Trophoblast cell (in vitro differentiated cells and primary cell): ENCODE measurements at regions not wholly inside any gene's neighbourhood (a gene's known extent, or its start where the extent isn't known, plus 50 kb on each side); places are given as distances from the start of the nearest gene placed in this dataset.

Source experiments
- DNase-seq, 2 donors: peaks; one replicate each; pipeline ENCODE4 v3.0.0-alpha.2; 2016
- H2AFZ ChIP-seq: 2 replicates; pipeline ENCODE4 v1.6.1; 2013; ENCODE audit warnings: low read length, moderate library complexity, mild to moderate bottlenecking; ENCODE audit not compliant: insufficient read depth, poor library complexity
- H2AK5ac ChIP-seq: 2 replicates; pipeline ENCODE4 v1.6.1; 2013; ENCODE audit warnings: mild to moderate bottlenecking, low read length
- H2BK120ac ChIP-seq: 2 replicates; pipeline ENCODE4 v1.6.1; 2013; ENCODE audit warnings: low read length, mild to moderate bottlenecking, moderate library complexity; ENCODE audit not compliant: insufficient read depth, poor library complexity
- H2BK12ac ChIP-seq: 2 replicates; pipeline ENCODE4 v1.6.1; 2013; ENCODE audit warnings: mild to moderate bottlenecking, low read length, moderate library complexity
- H2BK5ac ChIP-seq: 2 replicates; pipeline ENCODE4 v1.6.1; 2013; ENCODE audit warnings: low read length, low read depth, moderate library complexity, mild to moderate bottlenecking; ENCODE audit not compliant: poor library complexity
- H3K14ac ChIP-seq: 2 replicates; pipeline ENCODE4 v1.6.1; 2013; ENCODE audit warnings: mild to moderate bottlenecking, low read length
- H3K18ac ChIP-seq: 2 replicates; pipeline ENCODE4 v1.6.1; 2013; ENCODE audit warnings: mild to moderate bottlenecking, low read length
- H3K23ac ChIP-seq: 2 replicates; pipeline ENCODE4 v1.6.1; 2013; ENCODE audit warnings: low read length
- H3K27ac ChIP-seq: 2 replicates; pipeline ENCODE4 v1.5.1; 2013; ENCODE audit warnings: low read depth, mild to moderate bottlenecking, inconsistent platforms, low read length, moderate library complexity
- H3K27me3 ChIP-seq: 2 replicates; pipeline ENCODE4 v1.6.1; 2013; ENCODE audit warnings: inconsistent platforms, mild to moderate bottlenecking, low read length, moderate library complexity; ENCODE audit not compliant: insufficient read depth
- H3K36me3 ChIP-seq, 2 experiments: 1 replicate in 1 of 2; 2 replicates in 1 of 2; pipeline ENCODE4 v1.6.1; 2013; ENCODE audit warnings: low read length in 2 of 2, mild to moderate bottlenecking in 2 of 2, moderate library complexity in 1 of 2; ENCODE audit not compliant: insufficient read depth in 2 of 2, control insufficient read depth in 1 of 2
- H3K4ac ChIP-seq: 2 replicates; pipeline ENCODE4 v1.6.1; 2013; ENCODE audit warnings: low read depth, mild to moderate bottlenecking, low read length, moderate library complexity
- H3K4me1 ChIP-seq, 2 experiments: 1 replicate in 1 of 2; 2 replicates in 1 of 2; pipeline ENCODE4 v1.6.1; 2013; ENCODE audit warnings: low read length in 2 of 2, mild to moderate bottlenecking in 2 of 2, moderate library complexity in 1 of 2; ENCODE audit not compliant: insufficient read depth in 2 of 2, control insufficient read depth in 1 of 2
- H3K4me2 ChIP-seq: 2 replicates; pipeline ENCODE4 v1.6.1; 2013; ENCODE audit warnings: inconsistent platforms, mild to moderate bottlenecking, low read length, moderate library complexity
- H3K4me3 ChIP-seq: 2 replicates; pipeline ENCODE4 v1.5.1; 2013; ENCODE audit warnings: mild to moderate bottlenecking, low read depth, low read length, inconsistent platforms
- H3K79me1 ChIP-seq: one replicate; pipeline ENCODE4 v1.6.1; 2013; ENCODE audit warnings: low read length
- H3K79me2 ChIP-seq: 2 replicates; pipeline ENCODE4 v1.6.1; 2013; ENCODE audit warnings: low read length, mild to moderate bottlenecking; ENCODE audit not compliant: control insufficient read depth, insufficient read depth, poor library complexity
- H3K9ac ChIP-seq: 2 replicates; pipeline ENCODE4 v1.6.1; 2013; ENCODE audit warnings: mild to moderate bottlenecking, low read length
- H3K9me3 ChIP-seq: 2 replicates; pipeline ENCODE4 v1.6.1; 2013; ENCODE audit warnings: low read depth, mild to moderate bottlenecking, control low read depth, inconsistent platforms, low read length; ENCODE audit not compliant: insufficient read depth
- H4K12ac ChIP-seq: 2 replicates; pipeline ENCODE4 v1.6.1; 2013; ENCODE audit warnings: low read depth, mild to moderate bottlenecking, low read length, moderate library complexity
- H4K8ac ChIP-seq: 2 replicates; pipeline ENCODE4 v1.6.1; 2013; ENCODE audit warnings: low read depth, mild to moderate bottlenecking, low read length, moderate library complexity
- H4K91ac ChIP-seq: one replicate; pipeline ENCODE4 v1.6.1; 2013; ENCODE audit warnings: low read depth, mild to moderate bottlenecking, low read length, moderate library complexity
- WGBS: extraction: QIAGEN DNeasy Blood & Tissue Kit; methylation state at CpG from one replicate; pipeline ENCODE4 v1.1.7; 2013; ENCODE audit warnings: missing lambda C conversion rate; ENCODE audit not compliant: insufficient read length, insufficient coverage; ENCODE audit errors: extremely low coverage; 5-methylcytosine and 5-hydroxymethylcytosine counted together

DNA sequence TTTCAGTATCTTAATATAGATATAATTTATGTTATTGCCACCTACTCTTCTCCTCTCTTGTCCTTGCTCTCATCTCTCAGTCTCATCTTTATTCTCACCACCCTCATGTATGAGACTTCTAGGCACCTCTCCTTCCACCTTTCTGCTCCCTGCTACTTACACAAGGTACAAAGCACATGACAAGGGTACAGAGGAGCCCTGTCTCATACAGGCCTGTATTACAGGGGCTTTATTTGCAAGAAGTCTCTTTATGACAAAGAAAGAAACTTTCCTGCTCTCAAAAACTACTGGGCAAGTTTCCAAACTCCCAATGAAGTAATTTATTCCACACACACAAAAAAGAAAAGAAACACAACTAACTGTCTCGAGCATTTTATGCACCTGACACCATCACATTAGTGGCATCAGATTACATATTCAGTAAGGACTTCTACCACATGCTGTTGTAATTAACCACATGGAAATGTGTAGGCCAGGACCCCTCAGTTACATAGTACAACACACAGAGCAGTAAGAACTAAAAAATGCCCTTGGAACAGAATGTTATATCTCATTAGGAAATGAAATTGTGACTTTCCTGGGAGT is 253.1 kb downstream of the FZD1 start:
- Histone ChIP-seq H3K4me2 (no peak overlapping the region), H3K9ac (no peak overlapping the region)
- no peak for DNase-seq

GRCh38 chr7:91518058-91518457 is 253.8 kb downstream of the FZD1 start:
- Histone ChIP-seq H2BK120ac (no peak overlapping the region), H4K8ac (no peak overlapping the region), H3K9me3 (no peaks in the 10 kb centered on the region), H3K4me1 (peaks cover 2 to 3% of the 10 kb centered on the region in 2 experiments), H3K4me2 (no peak overlapping the region), H3K4ac (no peak overlapping the region), H3K18ac (no peak overlapping the region), H2AK5ac (no peak overlapping the region), H3K23ac (no peak overlapping the region), H4K12ac (no peak overlapping the region), H3K14ac (no peak overlapping the region), H4K91ac (no peak overlapping the region), H2BK12ac (no peak overlapping the region), H3K4me3 (no peak overlapping the region), H3K27ac (no peak overlapping the region), H3K9ac (no peak overlapping the region), H3K79me1 (no peaks in the 10 kb centered on the region), H2AFZ (no peak overlapping the region), H3K79me2 (no peaks in the 10 kb centered on the region), H2BK5ac (no peak overlapping the region), H3K36me3 (no peaks in the 10 kb centered on the region), H3K27me3 (no peaks in the 10 kb centered on the region)
- no CpG with 5 or more reads among the region's 1 CpG for WGBS
- DNase-seq, result no peak

More for the DNA sequence above, 253.1 kb downstream of the FZD1 start:
- Histone ChIP-seq H2BK5ac (no peak overlapping the region), H3K4me3 (no peak overlapping the region), H3K9me3 (no peaks in the 10 kb centered on the region), H4K91ac (no peak overlapping the region), H3K23ac (no peak overlapping the region), H3K79me1 (no peaks in the 10 kb centered on the region), H3K27me3 (no peaks in the 10 kb centered on the region), H2BK120ac (no peak overlapping the region), H3K4ac (no peak overlapping the region), H3K14ac (no peak overlapping the region), H4K12ac (no peak overlapping the region), H3K36me3 (no peaks in the 10 kb centered on the region), H3K18ac (no peak overlapping the region), H2AFZ (no peak overlapping the region), H4K8ac (no peak overlapping the region), H3K79me2 (no peaks in the 10 kb centered on the region), H3K4me1 (peaks cover 2 to 3% of the 10 kb centered on the region in 2 experiments), H2AK5ac (no peak overlapping the region), H2BK12ac (no peak overlapping the region), H3K27ac (no peak overlapping the region)
- no CpG with 5 or more reads among the region's 1 CpG for WGBS

GRCh38 chr7:91519241-91520158 is 255.3 kb downstream of the FZD1 start:
- DNase-seq, result no peak
- no peak overlapping the region for H2BK5ac ChIP-seq
- no CpG with 5 or more reads among the region's 8 CpGs for WGBS
- no peak overlapping the region for H3K4me2 ChIP-seq
- no peak overlapping the region for H4K8ac ChIP-seq
- H3K36me3 ChIP-seq, result no peaks in the 10 kb centered on the region
- no peaks in the 10 kb centered on the region for H3K79me2 ChIP-seq
- H3K9me3 ChIP-seq, result no peaks in the 10 kb centered on the region
- H3K14ac ChIP-seq, result no peak overlapping the region
- H3K4ac ChIP-seq, result no peak overlapping the region
- no peaks in the 10 kb centered on the region for H3K27me3 ChIP-seq
- no peak overlapping the region for H4K12ac ChIP-seq
- no peak overlapping the region for H3K27ac ChIP-seq
- no peak overlapping the region for H2BK12ac ChIP-seq
- no peak overlapping the region for H3K4me3 ChIP-seq
- no peak overlapping the region for H4K91ac ChIP-seq
- H3K23ac ChIP-seq, result no peak overlapping the region
- H3K18ac ChIP-seq, result no peak overlapping the region
- no peaks in the 10 kb centered on the region for H3K79me1 ChIP-seq
- no peak overlapping the region for H2BK120ac ChIP-seq
- no peaks in the 10 kb centered on the region for H3K4me1 ChIP-seq
- no peak overlapping the region for H2AK5ac ChIP-seq
- H2AFZ ChIP-seq, result no peak overlapping the region
- no peak overlapping the region for H3K9ac ChIP-seq

DNA sequence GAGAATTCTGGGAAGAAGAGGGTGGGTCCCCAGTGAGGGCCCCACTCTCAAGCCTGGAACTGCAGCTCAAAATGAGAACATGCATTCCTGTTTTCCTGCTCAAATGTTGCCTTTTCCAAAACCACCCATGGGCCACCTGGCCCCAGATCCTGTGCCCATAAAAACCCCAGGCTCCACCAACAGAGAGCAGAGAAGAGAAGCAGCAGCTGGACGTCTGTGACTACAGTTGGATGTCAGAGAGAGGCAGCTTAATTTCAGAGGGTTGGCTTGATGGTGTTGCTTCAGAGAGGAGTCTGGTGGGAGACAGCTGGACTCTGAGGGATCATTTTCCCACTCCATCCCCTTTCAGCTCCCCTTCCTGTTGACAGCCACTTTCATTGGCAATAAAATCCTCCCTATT is 256.4 kb downstream of the FZD1 start:
- Histone ChIP-seq H3K79me2 (no peaks in the 10 kb centered on the region), H3K79me1 (no peaks in the 10 kb centered on the region), H2AK5ac (no peak overlapping the region), H3K4me3 (no peak overlapping the region), H3K14ac (no peak overlapping the region), H4K8ac (no peak overlapping the region), H3K36me3 (no peaks in the 10 kb centered on the region), H3K18ac (no peak overlapping the region), H3K27me3 (no peaks in the 10 kb centered on the region), H3K9ac (no peak overlapping the region), H3K4ac (no peak overlapping the region), H2BK5ac (no peak overlapping the region), H3K4me2 (no peak overlapping the region), H2BK12ac (no peak overlapping the region), H3K23ac (no peak overlapping the region), H2AFZ (no peak overlapping the region), H4K91ac (no peak overlapping the region), H2BK120ac (no peak overlapping the region), H4K12ac (peak overlapping the region; percentile 54), H3K27ac (no peak overlapping the region), H3K9me3 (no peaks in the 10 kb centered on the region), H3K4me1 (no peaks in the 10 kb centered on the region)
- no CpG with 5 or more reads among the region's 1 CpG for WGBS
- DNase-seq, result no peak
